IMR-90 (cell line): ENCODE measurements at regions not wholly inside any gene's neighbourhood (a gene's known extent, or its start where the extent isn't known, plus 50 kb on each side); places are given as distances from the start of the nearest gene placed in this dataset.

ENCODE experiments used
- ATAC-seq: fragments of 200-7000 bp; cut with Tn5 transposase; 2 replicates; pipeline ENCODE4 v1.9.1; 2020; ENCODE audit warnings: low read depth, mild to moderate bottlenecking, moderate library complexity
- BruUV-seq: library from RNA; stranded (reverse); fragments of 400-500 nt; replicated peaks from 2 replicates; lab custom pipeline; 2021; lab: Mats Ljungman, UMichigan
- CTCF ChIA-PET: fragments of 300-600 bp; formaldehyde crosslinking; extraction: SDS; loops from one replicate; lab custom pipeline; 2021; ENCODE audit warnings: antibody characterized with exemption; lab: Yijun Ruan, JAX
- POLR2A ChIA-PET: fragments of 300-600 bp; sonication (Branson Sonifier 250); formaldehyde crosslinking; loops from one replicate; lab custom pipeline; 2022; ENCODE audit warnings: antibody characterized with exemption; ENCODE audit not compliant: unreplicated experiment; lab: Charles Lee
- DNase-seq: peaks from one replicate; pipeline ENCODE4 v3.0.0; 2013
- H2AFZ ChIP-seq: replicated peaks from 2 replicates; pipeline ENCODE3; 2013; ENCODE audit warnings: low read length, mild to moderate bottlenecking; ENCODE audit not compliant: poor library complexity
- H2AK5ac ChIP-seq: 2 replicates; pipeline ENCODE4 v1.6.1; 2013; ENCODE audit warnings: low read depth, low read length, inconsistent platforms
- H2AK9ac ChIP-seq: replicated peaks from 2 replicates; pipeline ENCODE3; 2013; ENCODE audit warnings: mild to moderate bottlenecking, low read depth, low read length, moderate library complexity; ENCODE audit not compliant: poor library complexity
- H2BK120ac ChIP-seq: 2 replicates; pipeline ENCODE4 v1.6.1; 2013; ENCODE audit warnings: low read depth, low read length, inconsistent platforms
- H2BK15ac ChIP-seq: 3 replicates; pipeline ENCODE4 v1.6.1; 2013; ENCODE audit warnings: low read depth, low read length, inconsistent platforms
- H2BK20ac ChIP-seq: 2 replicates; pipeline ENCODE4 v1.6.1; 2013; ENCODE audit warnings: low read depth, mild to moderate bottlenecking, inconsistent platforms, low read length, moderate library complexity
- H2BK5ac ChIP-seq: 2 replicates; pipeline ENCODE4 v1.6.1; 2013; ENCODE audit warnings: mild to moderate bottlenecking, low read depth, low read length, inconsistent platforms; ENCODE audit not compliant: poor library complexity, severe bottlenecking
- H3K14ac ChIP-seq: replicated peaks from 2 replicates; pipeline ENCODE4 v1.6.1; 2013; ENCODE audit warnings: low read depth, low read length, inconsistent platforms
- H3K18ac ChIP-seq: 2 replicates; pipeline ENCODE4 v1.6.1; 2013; ENCODE audit warnings: low read depth, low read length, control low read depth
- H3K23ac ChIP-seq: 2 replicates; pipeline ENCODE4 v1.6.1; 2013; ENCODE audit warnings: low read depth, low read length, inconsistent platforms
- H3K27ac ChIP-seq: 2 replicates; pipeline ENCODE4 v1.5.1; 2013; ENCODE audit warnings: mild to moderate bottlenecking, control low read depth, low read length; ENCODE audit not compliant: insufficient read depth
- H3K27me3 ChIP-seq: 2 replicates; pipeline ENCODE4 v1.6.1; 2013; ENCODE audit warnings: low read length; ENCODE audit not compliant: control insufficient read depth, insufficient read depth
- H3K36me3 ChIP-seq: 2 replicates; pipeline ENCODE4 v1.6.1; 2013; ENCODE audit warnings: low read length, mixed read lengths; ENCODE audit not compliant: control insufficient read depth, insufficient read depth
- H3K4ac ChIP-seq: 2 replicates; pipeline ENCODE4 v1.6.1; 2013; ENCODE audit warnings: low read depth, low read length, inconsistent platforms
- H3K4me1 ChIP-seq: 2 replicates; pipeline ENCODE4 v1.6.1; 2013; ENCODE audit warnings: low read length, mixed read lengths; ENCODE audit not compliant: control insufficient read depth, insufficient read depth
- H3K4me2 ChIP-seq: 2 replicates; pipeline ENCODE4 v1.6.1; 2013; ENCODE audit warnings: low read depth, mild to moderate bottlenecking, control low read depth, low read length, moderate library complexity
- H3K4me3 ChIP-seq: 2 replicates; pipeline ENCODE4 v1.5.1; 2013; ENCODE audit warnings: low read depth, mild to moderate bottlenecking, control low read depth, low read length, moderate library complexity; ENCODE audit not compliant: insufficient read depth
- H3K56ac ChIP-seq: 2 replicates; pipeline ENCODE4 v1.6.1; 2013; ENCODE audit warnings: low read length, inconsistent platforms; ENCODE audit not compliant: insufficient read depth; ENCODE audit errors: extremely low read depth
- H3K79me1 ChIP-seq, 2 experiments: 2 replicates each; pipeline ENCODE4 v1.6.1; 2013; ENCODE audit warnings: low read length in 2 of 2, inconsistent platforms in 1 of 2, low read depth in 1 of 2
- H3K9ac ChIP-seq: 2 replicates; pipeline ENCODE4 v1.6.1; 2013; ENCODE audit warnings: low read depth, low read length, control low read depth
- H3K9me1 ChIP-seq: 2 replicates; pipeline ENCODE4 v1.6.1; 2013; ENCODE audit warnings: low read length, inconsistent platforms; ENCODE audit not compliant: insufficient read depth
- H3K9me3 ChIP-seq: 2 replicates; pipeline ENCODE4 v1.6.1; 2013; ENCODE audit warnings: low read length; ENCODE audit not compliant: control insufficient read depth, insufficient read depth
- H4K20me1 ChIP-seq: 2 replicates; pipeline ENCODE4 v1.6.1; 2013; ENCODE audit warnings: low read length, inconsistent platforms; ENCODE audit not compliant: insufficient read depth
- H4K5ac ChIP-seq: 2 replicates; pipeline ENCODE4 v1.6.1; 2013; ENCODE audit warnings: mild to moderate bottlenecking, low read depth, low read length, control low read depth
- H4K8ac ChIP-seq, 2 experiments: 2 replicates each; pipeline ENCODE4 v1.6.1; 2013; ENCODE audit warnings: low read depth in 2 of 2, low read length in 2 of 2, control low read depth in 1 of 2, inconsistent platforms in 1 of 2
- H4K91ac ChIP-seq: 2 replicates; pipeline ENCODE4 v1.6.1; 2013; ENCODE audit warnings: low read depth, low read length, inconsistent platforms; ENCODE audit not compliant: insufficient read depth
- CEBPB ChIP-seq: IDR thresholded peaks from 2 replicates; pipeline ENCODE4 v1.6.1; 2012; ENCODE audit warnings: low read depth, low read length, improper control_type of control experiment
- MAZ ChIP-seq: IDR thresholded peaks from 2 replicates; pipeline ENCODE4 v1.6.1; 2012; ENCODE audit warnings: low read depth, mild to moderate bottlenecking, low read length, improper control_type of control experiment, moderate library complexity, borderline replicate concordance
- MXI1 ChIP-seq: IDR thresholded peaks from 2 replicates; pipeline ENCODE4 v1.6.1; 2012; ENCODE audit warnings: low read depth, mild to moderate bottlenecking, low read length, moderate library complexity, borderline replicate concordance
- POLR2A ChIP-seq: IDR thresholded peaks from 2 replicates; pipeline ENCODE4 v1.6.1; 2012; ENCODE audit warnings: mild to moderate bottlenecking, low read depth, low read length
- RCOR1 ChIP-seq: IDR thresholded peaks from 2 replicates; pipeline ENCODE4 v1.6.1; 2012; ENCODE audit warnings: mild to moderate bottlenecking, low read length, improper control_type of control experiment; ENCODE audit not compliant: insufficient replicate concordance
- WGBS, 2 experiments: methylation state at CpG; one replicate each; pipeline versions ENCODE4 v1.1.5 to v1.1.7; 2013; ENCODE audit warnings: missing lambda C conversion rate in 2 of 2; ENCODE audit not compliant: insufficient read length in 1 of 2; ENCODE audit errors: extremely low coverage in 2 of 2; 5-methylcytosine and 5-hydroxymethylcytosine counted together
- dilution Hi-C: fragments of 300-500 bp; cut with HindIII; formaldehyde crosslinking; loops from one replicate; pipeline ENCODE4 v1.14.3; 2018; ENCODE audit warnings: low sequenced_read_pairs; ENCODE audit not compliant: unreplicated experiment
- in situ Hi-C: fragments of 300-500 bp; cut with MboI; formaldehyde crosslinking; loops from 3 replicates; pipeline ENCODE4 v1.14.3; 2019; ENCODE audit warnings: low sequenced_read_pairs, inconsistent platforms, mixed read lengths
- intact Hi-C: fragments of 100-400 bp; cut with micrococcal nuclease; formaldehyde crosslinking; loops from 2 replicates; pipeline ENCODE4 v1.10.0; 2022
- TF ChIP-seq, protein P1 (sequence below): fragments of 150-350 bp; IDR thresholded peaks from 2 replicates; pipeline ENCODE4 v1.6.1; 2017; ENCODE audit warnings: mild to moderate bottlenecking, antibody characterized with exemption, low read length, low read depth

DNA sequence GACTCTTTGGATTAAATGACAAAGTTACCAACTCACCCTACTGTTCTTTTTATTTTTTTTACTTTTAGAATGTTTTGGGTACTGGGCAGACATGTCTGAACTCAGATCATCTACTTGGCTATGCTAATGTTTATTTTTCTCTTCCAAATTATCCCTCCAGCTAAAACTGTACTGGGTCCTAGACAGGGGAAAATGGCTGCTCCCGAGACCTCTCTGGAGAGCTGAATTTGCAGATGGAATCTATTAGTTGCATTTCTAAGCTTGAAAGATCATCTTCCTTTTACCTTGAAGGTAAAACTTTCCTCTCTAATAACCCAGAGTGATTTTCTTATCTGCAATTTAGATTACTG lies 197.5 kb upstream of the SEMA6A start:
- DNase-seq (no peak), ATAC-seq (no peak)
- BruUV-seq = no TSS peak
- Histone ChIP-seq H3K27ac (no peak overlapping the region), H3K27me3 (no peaks in the 10 kb centered on the region), H3K4me3 (no peak overlapping the region), H3K56ac (no peak overlapping the region), H2AK9ac (no peak overlapping the region), H3K9ac (no peak overlapping the region), H3K4ac (no peak overlapping the region), H2AFZ (no peak overlapping the region), H3K79me1 (no peaks in the 10 kb centered on the region), H3K23ac (no peak overlapping the region), H3K9me3 (peaks cover 6% of the 10 kb centered on the region), H3K18ac (no peak overlapping the region), H4K20me1 (no peaks in the 10 kb centered on the region), H3K36me3 (no peaks in the 10 kb centered on the region), H4K91ac (no peak overlapping the region), H2BK120ac (no peak overlapping the region), H2AK5ac (no peak overlapping the region), H3K4me1 (no peaks in the 10 kb centered on the region), H4K5ac (no peak overlapping the region), H4K8ac (no peak overlapping the region), H3K14ac (no peak overlapping the region), H2BK5ac (no peak overlapping the region), H3K9me1 (no peaks in the 10 kb centered on the region), H2BK20ac (no peak overlapping the region), H3K4me2 (no peak overlapping the region), H2BK15ac (no peak overlapping the region)
- dilution Hi-C loops (no loop called here), in situ Hi-C loops (no loop called here), intact Hi-C loops (no loop called here)
- ChIA-PET CTCF (no interaction called here), POLR2A (no interaction called here)
- no CpG with 5 or more reads among the region's 1 CpG for WGBS, 2 experiments
- TF ChIP-seq RCOR1 = no peak
- TF ChIP-seq MXI1 = no peak
- TF ChIP-seq, protein P1, sequence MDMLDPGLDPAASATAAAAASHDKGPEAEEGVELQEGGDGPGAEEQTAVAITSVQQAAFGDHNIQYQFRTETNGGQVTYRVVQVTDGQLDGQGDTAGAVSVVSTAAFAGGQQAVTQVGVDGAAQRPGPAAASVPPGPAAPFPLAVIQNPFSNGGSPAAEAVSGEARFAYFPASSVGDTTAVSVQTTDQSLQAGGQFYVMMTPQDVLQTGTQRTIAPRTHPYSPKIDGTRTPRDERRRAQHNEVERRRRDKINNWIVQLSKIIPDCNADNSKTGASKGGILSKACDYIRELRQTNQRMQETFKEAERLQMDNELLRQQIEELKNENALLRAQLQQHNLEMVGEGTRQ = no peak
- no peak for TF ChIP-seq CEBPB
- no peak for TF ChIP-seq POLR2A
- TF ChIP-seq MAZ = no peak
